ENCODE measurements at regions not wholly inside any gene's neighbourhood (a gene's known extent, or its start where the extent isn't known, plus 50 kb on each side); places are given as distances from the start of the nearest gene placed in this dataset.
"Not testable (repeated sequence)": the region's sequence is repeated elsewhere in the genome, so short reads cannot be mapped to it uniquely, and the experiment has no call there.

DNA sequence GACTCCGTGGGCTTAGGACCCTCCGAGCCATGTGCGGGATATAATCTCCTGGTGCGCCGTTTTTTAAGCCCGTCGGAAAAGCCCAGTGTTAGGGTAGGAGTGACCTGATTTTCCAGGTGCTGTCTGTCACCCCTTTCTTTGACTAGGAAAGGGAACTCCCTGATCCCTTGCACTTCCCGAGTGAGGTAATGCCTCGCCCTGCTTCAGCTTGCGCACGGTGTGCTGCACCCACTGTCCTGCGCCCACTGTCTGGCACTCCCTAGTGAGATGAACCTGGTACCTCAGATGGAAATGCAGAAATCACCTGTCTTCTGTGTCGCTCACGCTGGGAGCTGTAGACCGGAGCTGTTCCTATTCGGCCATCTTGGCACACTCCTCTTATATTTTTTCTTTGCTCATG is 95.1 kb upstream of the FRMD4B start:
- TF ChIP-seq, protein P1, sequence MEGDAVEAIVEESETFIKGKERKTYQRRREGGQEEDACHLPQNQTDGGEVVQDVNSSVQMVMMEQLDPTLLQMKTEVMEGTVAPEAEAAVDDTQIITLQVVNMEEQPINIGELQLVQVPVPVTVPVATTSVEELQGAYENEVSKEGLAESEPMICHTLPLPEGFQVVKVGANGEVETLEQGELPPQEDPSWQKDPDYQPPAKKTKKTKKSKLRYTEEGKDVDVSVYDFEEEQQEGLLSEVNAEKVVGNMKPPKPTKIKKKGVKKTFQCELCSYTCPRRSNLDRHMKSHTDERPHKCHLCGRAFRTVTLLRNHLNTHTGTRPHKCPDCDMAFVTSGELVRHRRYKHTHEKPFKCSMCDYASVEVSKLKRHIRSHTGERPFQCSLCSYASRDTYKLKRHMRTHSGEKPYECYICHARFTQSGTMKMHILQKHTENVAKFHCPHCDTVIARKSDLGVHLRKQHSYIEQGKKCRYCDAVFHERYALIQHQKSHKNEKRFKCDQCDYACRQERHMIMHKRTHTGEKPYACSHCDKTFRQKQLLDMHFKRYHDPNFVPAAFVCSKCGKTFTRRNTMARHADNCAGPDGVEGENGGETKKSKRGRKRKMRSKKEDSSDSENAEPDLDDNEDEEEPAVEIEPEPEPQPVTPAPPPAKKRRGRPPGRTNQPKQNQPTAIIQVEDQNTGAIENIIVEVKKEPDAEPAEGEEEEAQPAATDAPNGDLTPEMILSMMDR (conservative IDR thresholded peaks at IDR 0.05): not testable (repeated sequence)
- TF ChIP-seq ZFX (IDR thresholded peaks at IDR 0.05): not testable (repeated sequence)

Data from C4-2B (cell line).